Common myeloid progenitor, CD34-positive (primary cell): ENCODE measurements at regions not wholly inside any gene's neighbourhood (a gene's known extent, or its start where the extent isn't known, plus 50 kb on each side); places are given as distances from the start of the nearest gene placed in this dataset.

Experiments
- CTCF ChIA-PET: fragments of 350-600 bp; sonication (Branson Sonifier 250); formaldehyde crosslinking; loops from one replicate; lab custom pipeline; 2021; ENCODE audit warnings: antibody characterized with exemption; lab: Charles Lee
- POLR2A ChIA-PET: fragments of 350-600 bp; sonication (Branson Sonifier 250); formaldehyde crosslinking; loops from one replicate; lab custom pipeline; 2021; ENCODE audit warnings: antibody characterized with exemption; lab: Charles Lee
- DNase-seq, 3 donors: peaks; one replicate each; pipeline versions ENCODE4 v3.0.0 to v3.0.0-alpha.2; 2013
- H3K27ac ChIP-seq, 2 experiments: 1 replicate in 1 of 2; 2 replicates in 1 of 2; pipeline ENCODE4 v1.7.0; 2013; ENCODE audit warnings: inconsistent platforms in 2 of 2, low read length in 2 of 2, mild to moderate bottlenecking in 2 of 2, low read depth in 1 of 2, moderate library complexity in 1 of 2; ENCODE audit not compliant: severe bottlenecking in 2 of 2, insufficient read depth in 1 of 2, poor library complexity in 1 of 2
- H3K27me3 ChIP-seq, 5 experiments: replicated peaks in 2 of 5; 1 replicate in 3 of 5; 2 replicates in 2 of 5; pipeline versions ENCODE4 v1.6.1 to v1.7.0; 2013; ENCODE audit warnings: low read length in 4 of 5, mild to moderate bottlenecking in 2 of 5, moderate library complexity in 2 of 5, inconsistent platforms in 1 of 5; ENCODE audit not compliant: insufficient read depth in 5 of 5, control insufficient read depth in 4 of 5
- H3K36me3 ChIP-seq, 4 experiments: 1 replicate in 2 of 4; 2 replicates in 2 of 4; pipeline versions ENCODE4 v1.6.1 to v1.7.0; 2013; ENCODE audit warnings: low read length in 3 of 4, control low read depth in 1 of 4, mild to moderate bottlenecking in 1 of 4; ENCODE audit not compliant: control insufficient read depth in 4 of 4, insufficient read depth in 4 of 4
- H3K4me1 ChIP-seq, 4 experiments: 1 replicate in 3 of 4; 2 replicates in 1 of 4; pipeline versions ENCODE4 v1.6.1 to v1.7.1; 2013; ENCODE audit warnings: low read length in 3 of 4, mild to moderate bottlenecking in 3 of 4, control low read depth in 1 of 4, inconsistent platforms in 1 of 4, moderate library complexity in 1 of 4; ENCODE audit not compliant: control insufficient read depth in 4 of 4, insufficient read depth in 4 of 4; ENCODE audit errors: control extremely low read depth in 1 of 4
- H3K4me3 ChIP-seq, 7 experiments: 1 replicate in 4 of 7; 2 replicates in 3 of 7; pipeline versions ENCODE4 v1.5.1 to v1.7.0; 2013; ENCODE audit warnings: mild to moderate bottlenecking in 7 of 7, low read length in 6 of 7, moderate library complexity in 6 of 7, inconsistent platforms in 2 of 7, low read depth in 2 of 7, control low read depth in 1 of 7; ENCODE audit not compliant: insufficient read depth in 4 of 7, control insufficient read depth in 1 of 7; ENCODE audit errors: extremely low read depth in 1 of 7
- H3K9me3 ChIP-seq, 5 experiments: 1 replicate in 4 of 5; 2 replicates in 1 of 5; pipeline versions ENCODE4 v1.6.1 to v1.7.1; 2013; ENCODE audit warnings: low read length in 4 of 5, mild to moderate bottlenecking in 2 of 5, inconsistent platforms in 1 of 5, low read depth in 1 of 5, moderate library complexity in 1 of 5; ENCODE audit not compliant: control insufficient read depth in 4 of 5, insufficient read depth in 2 of 5; ENCODE audit errors: control extremely low read depth in 1 of 5
- WGBS: methylation state at CpG from one replicate; pipeline ENCODE4 v1.1.5; 2013; ENCODE audit not compliant: insufficient coverage; 5-methylcytosine and 5-hydroxymethylcytosine counted together

- DNase-seq = no peak
- H3K4me3 ChIP-seq = no peak overlapping the region
- H3K27ac ChIP-seq = no peak overlapping the region
- ChIA-PET CTCF (no interaction called here), POLR2A (no interaction called here)
- H3K36me3 ChIP-seq = no peaks in the 10 kb centered on the region
- no peaks in the 10 kb centered on the region for H3K4me1 ChIP-seq
- H3K27me3 ChIP-seq = peaks cover 0 to 3% (median 0%) of the 10 kb centered on the region in 5 experiments
- no peaks in the 10 kb centered on the region for H3K9me3 ChIP-seq
- 100% methylated on average over 2 of the region's 2 CpGs for WGBS
Observed at GRCh38 chr2:6354546-6354945, 511.2 kb downstream of the CMPK2 start.

- ChIA-PET CTCF (no interaction called here), POLR2A (no interaction called here)
- Histone ChIP-seq H3K36me3 (no peaks in the 10 kb centered on the region), H3K4me1 (no peaks in the 10 kb centered on the region), H3K4me3 (no peak overlapping the region), H3K27me3 (peaks cover 0 to 1% (median 0%) of the 10 kb centered on the region in 5 experiments), H3K27ac (no peak overlapping the region), H3K9me3 (no peaks in the 10 kb centered on the region)
- DNase-seq = no peak
- 93% methylated on average over 3 of the region's 6 CpGs for WGBS
Observed at GRCh38 chr2:6355886-6356761, 509.6 kb downstream of the CMPK2 start.

GRCh38 chr2:6358546-6358945 lies 507.2 kb downstream of the CMPK2 start:
- H3K4me3 ChIP-seq = no peak overlapping the region
- H3K9me3 ChIP-seq = no peaks in the 10 kb centered on the region
- no peaks in the 10 kb centered on the region for H3K4me1 ChIP-seq
- POLR2A ChIA-PET = no interaction called here
- CTCF ChIA-PET = no interaction called here
- peaks cover 0 to 4% (median 0%) of the 10 kb centered on the region in 5 experiments for H3K27me3 ChIP-seq
- DNase-seq = no peak
- WGBS = 96% methylated on average over 2 of the region's 5 CpGs
- no peaks in the 10 kb centered on the region for H3K36me3 ChIP-seq
- H3K27ac ChIP-seq = no peak overlapping the region

GRCh38 chr2:6358985-6359384 lies 506.7 kb downstream of the CMPK2 start:
- H3K9me3 ChIP-seq = no peaks in the 10 kb centered on the region
- WGBS = 92% methylated on average over 2 of the region's 5 CpGs
- DNase-seq = no peak
- H3K4me3 ChIP-seq = no peak overlapping the region
- CTCF ChIA-PET = no interaction called here
- H3K27me3 ChIP-seq = peaks cover 0 to 4% (median 0%) of the 10 kb centered on the region in 5 experiments
- H3K4me1 ChIP-seq = no peaks in the 10 kb centered on the region
- POLR2A ChIA-PET = no interaction called here
- no peaks in the 10 kb centered on the region for H3K36me3 ChIP-seq
- no peak overlapping the region for H3K27ac ChIP-seq

- ChIA-PET CTCF (no interaction called here), POLR2A (no interaction called here)
- DNase-seq = no peak
- H3K4me1 ChIP-seq = no peaks in the 10 kb centered on the region
- no peak overlapping the region for H3K4me3 ChIP-seq
- H3K27ac ChIP-seq = no peak overlapping the region
- H3K27me3 ChIP-seq = peaks cover 0 to 4% (median 0%) of the 10 kb centered on the region in 5 experiments
- no peaks in the 10 kb centered on the region for H3K36me3 ChIP-seq
- no peaks in the 10 kb centered on the region for H3K9me3 ChIP-seq
- 100% methylated on average over 4 of the region's 5 CpGs for WGBS
Observed at GRCh38 chr2:6359964-6360363, 505.7 kb downstream of the CMPK2 start.

GRCh38 chr2:6362671-6363450 lies 502.8 kb downstream of the CMPK2 start:
- ChIA-PET POLR2A (no interaction called here), CTCF (no interaction called here)
- no peaks in the 10 kb centered on the region for H3K36me3 ChIP-seq
- WGBS = 92% methylated on average over 6 of the region's 11 CpGs
- H3K4me1 ChIP-seq = no peaks in the 10 kb centered on the region
- no peak for DNase-seq
- peaks cover 0 to 4% (median 0%) of the 10 kb centered on the region in 5 experiments for H3K27me3 ChIP-seq
- no peak overlapping the region for H3K4me3 ChIP-seq
- H3K9me3 ChIP-seq = no peaks in the 10 kb centered on the region
- H3K27ac ChIP-seq = no peak overlapping the region

- Histone ChIP-seq H3K27ac (no peak overlapping the region), H3K4me1 (no peaks in the 10 kb centered on the region), H3K9me3 (no peaks in the 10 kb centered on the region), H3K4me3 (no peak overlapping the region), H3K36me3 (no peaks in the 10 kb centered on the region), H3K27me3 (no peaks in the 10 kb centered on the region)
- DNase-seq = no peak
- WGBS = 96% methylated on average over 2 of the region's 2 CpGs
- CTCF ChIA-PET = no interaction called here
- POLR2A ChIA-PET = no interaction called here
Observed at GRCh38 chr2:6368281-6368680, 497.4 kb downstream of the CMPK2 start.
